ENCODE measurements at regions not wholly inside any gene's neighbourhood (a gene's known extent, or its start where the extent isn't known, plus 50 kb on each side); places are given as distances from the start of the nearest gene placed in this dataset.

- Histone ChIP-seq H3K9ac (ENCODE audit: low read length) (no peak overlapping the region), H3K27ac (ENCODE audit: low read length) (no peak overlapping the region), H3K27me3 (ENCODE audit: control insufficient read depth, insufficient read depth, low read length) (no peaks in the 10 kb centered on the region), H3K4me1 (ENCODE audit: control insufficient read depth, low read depth, low read length) (no peaks in the 10 kb centered on the region), H3K36me3 (ENCODE audit: control insufficient read depth, low read depth, low read length) (no peaks in the 10 kb centered on the region), H3K9me3 (ENCODE audit: control insufficient read depth, low read depth, low read length) (no peaks in the 10 kb centered on the region), H3K4me3 (ENCODE audit: low read length) (no peak overlapping the region)
Observed at GRCh38 chr12:13373131-13373530, 176.6 kb downstream of the EMP1 start.

GRCh38 chr12:13372386-13372785 lies 175.9 kb downstream of the EMP1 start:
- no peak overlapping the region for H3K4me3 ChIP-seq (ENCODE audit: low read length)
- H3K36me3 ChIP-seq (ENCODE audit: control insufficient read depth, low read depth, low read length): no peaks in the 10 kb centered on the region
- no peak overlapping the region for H3K9ac ChIP-seq (ENCODE audit: low read length)
- no peaks in the 10 kb centered on the region for H3K9me3 ChIP-seq (ENCODE audit: control insufficient read depth, low read depth, low read length)
- H3K27me3 ChIP-seq (ENCODE audit: control insufficient read depth, insufficient read depth, low read length): no peaks in the 10 kb centered on the region
- H3K27ac ChIP-seq (ENCODE audit: low read length): no peak overlapping the region
- H3K4me1 ChIP-seq (ENCODE audit: control insufficient read depth, low read depth, low read length): no peaks in the 10 kb centered on the region

DNA sequence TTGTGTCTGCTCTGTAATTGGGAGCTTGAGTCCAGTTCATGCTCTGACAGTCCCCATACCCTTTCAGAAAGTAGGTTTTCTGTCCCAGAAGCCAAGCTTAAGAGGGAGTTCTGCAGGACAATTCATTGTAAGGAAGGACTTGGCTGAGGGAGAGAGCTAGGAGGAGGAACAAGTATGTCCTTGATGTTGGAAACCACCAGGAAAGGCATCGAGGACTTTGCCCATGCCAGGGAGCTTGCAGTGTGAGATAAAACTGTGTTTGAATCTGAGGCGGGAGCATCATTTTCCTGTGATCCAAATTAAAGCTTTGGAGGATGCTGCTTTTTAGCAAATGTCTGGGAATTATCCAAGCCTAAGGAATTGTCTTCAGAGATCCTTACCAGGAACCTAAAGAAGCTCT lies 175.3 kb downstream of the EMP1 start:
- no peaks in the 10 kb centered on the region for H3K9me3 ChIP-seq (ENCODE audit: control insufficient read depth, low read depth, low read length)
- H3K4me3 ChIP-seq (ENCODE audit: low read length): no peak overlapping the region
- no peaks in the 10 kb centered on the region for H3K4me1 ChIP-seq (ENCODE audit: control insufficient read depth, low read depth, low read length)
- H3K9ac ChIP-seq (ENCODE audit: low read length): no peak overlapping the region
- no peak overlapping the region for H3K27ac ChIP-seq (ENCODE audit: low read length)
- no peaks in the 10 kb centered on the region for H3K27me3 ChIP-seq (ENCODE audit: control insufficient read depth, insufficient read depth, low read length)
- no peaks in the 10 kb centered on the region for H3K36me3 ChIP-seq (ENCODE audit: control insufficient read depth, low read depth, low read length)

- Histone ChIP-seq H3K36me3 (ENCODE audit: control insufficient read depth, low read depth, low read length) (no peaks in the 10 kb centered on the region), H3K27me3 (ENCODE audit: control insufficient read depth, insufficient read depth, low read length) (no peaks in the 10 kb centered on the region), H3K9ac (ENCODE audit: low read length) (no peak overlapping the region), H3K4me1 (ENCODE audit: control insufficient read depth, low read depth, low read length) (no peaks in the 10 kb centered on the region), H3K27ac (ENCODE audit: low read length) (no peak overlapping the region), H3K4me3 (ENCODE audit: low read length) (no peak overlapping the region), H3K9me3 (ENCODE audit: control insufficient read depth, low read depth, low read length) (no peaks in the 10 kb centered on the region)
Observed at GRCh38 chr12:13371367-13371766, 174.8 kb downstream of the EMP1 start.

DNA sequence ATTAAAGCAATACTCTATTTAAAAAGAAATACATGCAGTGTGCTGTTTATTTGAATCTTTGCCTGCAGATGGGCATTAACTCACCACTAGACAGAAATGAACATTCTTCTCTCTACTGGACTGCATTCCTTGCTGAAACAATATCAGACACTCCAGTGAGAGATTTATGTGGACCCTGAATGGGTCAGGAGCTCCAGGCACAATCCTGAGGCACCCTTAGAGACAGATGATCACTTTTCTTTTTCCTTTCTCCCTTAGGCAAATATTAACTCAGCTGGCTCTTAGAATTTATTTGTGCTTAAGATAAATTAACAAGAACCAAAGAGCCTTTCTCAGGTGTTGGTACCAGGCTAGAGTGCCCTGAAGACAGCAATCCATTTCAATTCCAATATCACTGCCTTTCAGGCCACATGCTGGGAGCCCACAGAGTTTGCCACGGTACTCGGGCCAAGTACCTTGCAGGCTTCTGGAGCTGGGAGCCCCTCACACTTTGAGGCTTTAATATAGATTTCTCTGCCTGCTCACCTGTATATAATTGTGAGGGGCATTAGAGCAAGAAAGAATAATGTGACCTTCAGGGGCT lies 173.0 kb downstream of the EMP1 start:
- Histone ChIP-seq H3K9me3 (ENCODE audit: control insufficient read depth, low read depth, low read length) (no peaks in the 10 kb centered on the region), H3K27me3 (ENCODE audit: control insufficient read depth, insufficient read depth, low read length) (no peaks in the 10 kb centered on the region), H3K36me3 (ENCODE audit: control insufficient read depth, low read depth, low read length) (no peaks in the 10 kb centered on the region), H3K9ac (ENCODE audit: low read length) (no peak overlapping the region), H3K4me1 (ENCODE audit: control insufficient read depth, low read depth, low read length) (no peaks in the 10 kb centered on the region), H3K4me3 (ENCODE audit: low read length) (no peak overlapping the region), H3K27ac (ENCODE audit: low read length) (no peak overlapping the region)

GRCh38 chr12:13368971-13369370 lies 172.4 kb downstream of the EMP1 start:
- Histone ChIP-seq H3K9me3 (ENCODE audit: control insufficient read depth, low read depth, low read length) (no peaks in the 10 kb centered on the region), H3K4me1 (ENCODE audit: control insufficient read depth, low read depth, low read length) (no peaks in the 10 kb centered on the region), H3K4me3 (ENCODE audit: low read length) (no peak overlapping the region), H3K27ac (ENCODE audit: low read length) (no peak overlapping the region), H3K9ac (ENCODE audit: low read length) (no peak overlapping the region), H3K36me3 (ENCODE audit: control insufficient read depth, low read depth, low read length) (no peaks in the 10 kb centered on the region), H3K27me3 (ENCODE audit: control insufficient read depth, insufficient read depth, low read length) (no peaks in the 10 kb centered on the region)

DNA sequence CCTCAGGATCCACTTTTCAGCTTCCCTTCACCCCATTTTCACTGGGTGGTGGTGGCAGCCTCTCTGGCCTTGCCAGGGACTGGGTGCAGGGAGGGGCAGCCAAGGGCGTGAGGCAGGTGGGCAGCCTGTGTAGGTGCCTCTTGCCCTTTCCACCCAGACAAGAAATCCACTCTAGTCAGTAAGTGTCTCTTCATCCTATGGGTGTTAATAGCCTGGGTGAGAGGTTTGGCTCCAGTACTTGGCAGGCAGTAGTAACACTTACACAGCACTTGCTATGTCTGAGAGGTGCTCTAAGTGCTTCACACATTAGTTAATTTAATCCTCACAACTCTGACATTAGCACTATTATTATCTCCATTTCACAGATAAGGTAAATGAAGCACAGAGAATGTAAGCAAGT lies 171.9 kb downstream of the EMP1 start:
- Histone ChIP-seq H3K27ac (ENCODE audit: low read length) (no peak overlapping the region), H3K9ac (ENCODE audit: low read length) (no peak overlapping the region), H3K4me1 (ENCODE audit: control insufficient read depth, low read depth, low read length) (no peaks in the 10 kb centered on the region), H3K4me3 (ENCODE audit: low read length) (no peak overlapping the region), H3K27me3 (ENCODE audit: control insufficient read depth, insufficient read depth, low read length) (no peaks in the 10 kb centered on the region), H3K9me3 (ENCODE audit: control insufficient read depth, low read depth, low read length) (no peaks in the 10 kb centered on the region), H3K36me3 (ENCODE audit: control insufficient read depth, low read depth, low read length) (no peaks in the 10 kb centered on the region)

DNA sequence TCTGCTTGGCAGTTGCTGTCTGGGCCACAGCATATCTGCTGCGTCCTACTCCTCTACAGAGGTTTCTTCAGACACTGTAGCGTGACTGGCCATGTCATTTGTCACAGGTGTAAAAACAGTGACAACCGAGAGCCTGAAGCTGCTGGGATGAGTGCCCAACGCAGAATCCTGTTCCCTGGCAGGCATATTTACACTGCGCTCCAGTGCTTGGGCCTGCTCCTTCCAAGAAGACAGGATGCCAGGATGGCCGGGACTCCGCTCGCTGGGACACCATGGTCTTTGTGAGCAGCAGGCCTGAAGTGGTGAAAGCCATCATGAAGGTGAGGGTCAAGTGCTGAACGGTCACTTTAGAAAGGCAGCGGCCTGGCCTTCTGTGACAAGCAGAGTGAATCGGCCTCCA lies 171.4 kb downstream of the EMP1 start:
- H3K27me3 ChIP-seq (ENCODE audit: control insufficient read depth, insufficient read depth, low read length): no peaks in the 10 kb centered on the region
- no peak overlapping the region for H3K27ac ChIP-seq (ENCODE audit: low read length)
- H3K9me3 ChIP-seq (ENCODE audit: control insufficient read depth, low read depth, low read length): no peaks in the 10 kb centered on the region
- no peak overlapping the region for H3K9ac ChIP-seq (ENCODE audit: low read length)
- no peaks in the 10 kb centered on the region for H3K4me1 ChIP-seq (ENCODE audit: control insufficient read depth, low read depth, low read length)
- no peak overlapping the region for H3K4me3 ChIP-seq (ENCODE audit: low read length)
- no peaks in the 10 kb centered on the region for H3K36me3 ChIP-seq (ENCODE audit: control insufficient read depth, low read depth, low read length)

- no peaks in the 10 kb centered on the region for H3K9me3 ChIP-seq (ENCODE audit: control insufficient read depth, low read depth, low read length)
- no peaks in the 10 kb centered on the region for H3K36me3 ChIP-seq (ENCODE audit: control insufficient read depth, low read depth, low read length)
- H3K9ac ChIP-seq (ENCODE audit: low read length): no peak overlapping the region
- H3K27me3 ChIP-seq (ENCODE audit: control insufficient read depth, insufficient read depth, low read length): no peaks in the 10 kb centered on the region
- no peaks in the 10 kb centered on the region for H3K4me1 ChIP-seq (ENCODE audit: control insufficient read depth, low read depth, low read length)
- H3K4me3 ChIP-seq (ENCODE audit: low read length): no peak overlapping the region
- no peak overlapping the region for H3K27ac ChIP-seq (ENCODE audit: low read length)
Observed at GRCh38 chr12:13365748-13366366, 169.3 kb downstream of the EMP1 start.

DNA sequence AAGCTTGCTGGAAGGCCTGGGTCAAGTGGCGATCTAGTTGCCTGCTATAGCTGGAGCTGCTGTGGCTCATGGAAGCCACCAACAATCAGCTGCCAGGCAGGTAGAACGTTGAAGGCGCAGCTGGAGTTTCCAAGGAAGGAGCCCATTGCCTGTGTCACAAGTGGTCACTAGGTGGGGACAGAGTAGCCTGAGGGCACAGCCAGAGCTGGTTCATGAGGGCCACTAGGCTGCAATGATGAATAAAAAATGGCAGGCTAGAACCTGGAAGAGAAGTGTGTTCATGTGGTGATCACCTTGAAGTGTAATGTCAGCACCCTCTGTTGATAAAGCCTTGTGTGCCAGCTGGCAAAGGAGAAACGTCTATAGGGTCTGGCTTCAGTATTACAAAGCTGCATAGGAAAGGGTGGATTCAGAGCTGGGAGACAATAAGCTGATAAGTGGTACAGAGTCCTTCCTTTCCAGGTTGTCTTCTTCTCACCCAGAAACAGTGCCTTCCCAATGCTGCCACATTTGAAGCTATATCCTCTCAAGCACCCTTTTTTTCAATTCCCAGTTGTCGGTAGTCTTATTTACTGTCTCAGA lies 165.8 kb downstream of the EMP1 start:
- Histone ChIP-seq H3K36me3 (ENCODE audit: control insufficient read depth, low read depth, low read length) (no peaks in the 10 kb centered on the region), H3K27me3 (ENCODE audit: control insufficient read depth, insufficient read depth, low read length) (no peaks in the 10 kb centered on the region), H3K9me3 (ENCODE audit: control insufficient read depth, low read depth, low read length) (no peaks in the 10 kb centered on the region), H3K4me1 (ENCODE audit: control insufficient read depth, low read depth, low read length) (no peaks in the 10 kb centered on the region), H3K4me3 (ENCODE audit: low read length) (no peak overlapping the region), H3K27ac (ENCODE audit: low read length) (no peak overlapping the region), H3K9ac (ENCODE audit: low read length) (no peak overlapping the region)

DNA sequence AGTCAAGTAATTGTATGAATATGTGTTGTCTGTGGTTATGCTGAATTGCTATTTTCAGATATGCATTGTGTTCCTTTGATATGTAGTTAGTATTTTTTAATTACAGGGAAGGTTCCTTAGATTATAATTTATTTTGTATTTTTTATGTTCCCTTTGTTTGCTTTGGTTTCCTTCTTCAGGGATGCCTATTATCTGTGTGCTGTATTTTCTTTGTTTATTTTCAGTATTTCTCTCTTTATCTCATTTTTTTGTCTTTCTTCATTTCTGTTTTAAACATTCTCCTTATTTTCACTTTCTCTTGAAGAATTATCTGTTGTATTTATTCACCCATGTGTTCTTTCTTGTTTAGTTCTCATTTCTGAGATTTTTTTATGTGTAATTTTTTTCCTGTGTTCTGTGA lies 163.1 kb downstream of the EMP1 start:
- Histone ChIP-seq H3K4me1 (ENCODE audit: control insufficient read depth, low read depth, low read length) (no peaks in the 10 kb centered on the region), H3K4me3 (ENCODE audit: low read length) (no peak overlapping the region), H3K9ac (ENCODE audit: low read length) (no peak overlapping the region), H3K36me3 (ENCODE audit: control insufficient read depth, low read depth, low read length) (no peaks in the 10 kb centered on the region), H3K27me3 (ENCODE audit: control insufficient read depth, insufficient read depth, low read length) (no peaks in the 10 kb centered on the region), H3K9me3 (ENCODE audit: control insufficient read depth, low read depth, low read length) (no peaks in the 10 kb centered on the region), H3K27ac (ENCODE audit: low read length) (no peak overlapping the region)

DNA sequence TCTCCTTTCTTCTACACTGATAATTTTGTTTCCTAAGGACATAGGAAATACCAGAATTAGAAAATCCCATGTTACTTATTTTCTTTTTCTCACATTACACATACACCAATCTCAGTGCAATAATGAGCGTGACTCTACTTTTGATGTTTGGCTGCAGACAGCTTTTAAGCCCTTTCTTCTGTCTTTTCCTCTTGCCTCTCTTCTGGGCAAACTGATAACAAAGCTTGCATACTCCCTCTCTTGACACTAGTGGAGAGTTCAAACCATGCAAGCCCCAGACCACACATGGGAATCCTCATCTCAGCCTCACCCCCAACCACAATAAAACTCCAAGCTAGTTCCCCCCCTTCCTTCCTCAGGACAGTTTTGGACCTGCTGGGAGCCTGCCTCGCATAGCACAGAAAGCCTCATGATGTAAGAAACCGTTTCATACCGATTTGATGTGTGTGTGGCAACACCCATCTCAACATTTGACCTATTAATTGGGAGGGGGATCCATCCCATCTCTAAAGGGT lies 161.9 kb downstream of the EMP1 start:
- Histone ChIP-seq H3K9ac (ENCODE audit: low read length) (no peak overlapping the region), H3K36me3 (ENCODE audit: control insufficient read depth, low read depth, low read length) (no peaks in the 10 kb centered on the region), H3K4me3 (ENCODE audit: low read length) (no peak overlapping the region), H3K27me3 (ENCODE audit: control insufficient read depth, insufficient read depth, low read length) (no peaks in the 10 kb centered on the region), H3K27ac (ENCODE audit: low read length) (no peak overlapping the region), H3K4me1 (ENCODE audit: control insufficient read depth, low read depth, low read length) (no peaks in the 10 kb centered on the region), H3K9me3 (ENCODE audit: control insufficient read depth, low read depth, low read length) (no peaks in the 10 kb centered on the region)
